HEK293T (cell line): ENCODE measurements at regions not wholly inside any gene's neighbourhood (a gene's known extent, or its start where the extent isn't known, plus 50 kb on each side); places are given as distances from the start of the nearest gene placed in this dataset.

Source experiments
- BHLHE40 ChIP-seq: fragments of 450-650 bp; IDR thresholded peaks from 2 replicates; pipeline ENCODE4 v1.6.1; 2016; ENCODE audit warnings: mild to moderate bottlenecking, moderate library complexity, borderline replicate concordance
- CTBP1 ChIP-seq: fragments of 450-650 bp; IDR thresholded peaks from 2 replicates; pipeline ENCODE4 v1.6.1; 2016; ENCODE audit warnings: borderline replicate concordance
- FOXA1 ChIP-seq: fragments of 450-650 bp; IDR thresholded peaks from 2 replicates; pipeline ENCODE4 v1.6.1; 2016; ENCODE audit warnings: mild to moderate bottlenecking
- FOXK2 ChIP-seq: fragments of 450-650 bp; IDR thresholded peaks from 2 replicates; pipeline ENCODE4 v1.6.1; 2016; ENCODE audit warnings: mild to moderate bottlenecking
- FOXM1 ChIP-seq: fragments of 450-650 bp; IDR thresholded peaks from 2 replicates; pipeline ENCODE4 v1.6.1; 2017; ENCODE audit warnings: mild to moderate bottlenecking, borderline replicate concordance
- HDGF ChIP-seq: fragments of 450-650 bp; IDR thresholded peaks from 2 replicates; pipeline ENCODE4 v1.6.1; 2017; ENCODE audit warnings: antibody characterized with exemption, borderline replicate concordance
- LEF1 ChIP-seq: fragments of 450-650 bp; IDR thresholded peaks from 2 replicates; pipeline ENCODE4 v1.6.1; 2017; ENCODE audit warnings: mild to moderate bottlenecking, borderline replicate concordance
- NFRKB ChIP-seq: fragments of 450-650 bp; IDR thresholded peaks from 2 replicates; pipeline ENCODE4 v1.6.1; 2016; ENCODE audit warnings: mild to moderate bottlenecking, moderate library complexity
- PKNOX1 ChIP-seq: fragments of 450-650 bp; IDR thresholded peaks from 2 replicates; pipeline ENCODE4 v1.6.1; 2016
- SP1 ChIP-seq: fragments of 450-650 bp; IDR thresholded peaks from 2 replicates; pipeline ENCODE4 v1.6.1; 2017
- SUZ12 ChIP-seq: fragments of 450-650 bp; IDR thresholded peaks from 2 replicates; pipeline ENCODE4 v1.6.1; 2016; ENCODE audit warnings: mild to moderate bottlenecking
- TARDBP ChIP-seq: fragments of 450-650 bp; IDR thresholded peaks from 2 replicates; pipeline ENCODE4 v1.6.1; 2016
- ZNF384 ChIP-seq: fragments of 450-650 bp; IDR thresholded peaks from 2 replicates; pipeline ENCODE4 v1.6.1; 2016

DNA sequence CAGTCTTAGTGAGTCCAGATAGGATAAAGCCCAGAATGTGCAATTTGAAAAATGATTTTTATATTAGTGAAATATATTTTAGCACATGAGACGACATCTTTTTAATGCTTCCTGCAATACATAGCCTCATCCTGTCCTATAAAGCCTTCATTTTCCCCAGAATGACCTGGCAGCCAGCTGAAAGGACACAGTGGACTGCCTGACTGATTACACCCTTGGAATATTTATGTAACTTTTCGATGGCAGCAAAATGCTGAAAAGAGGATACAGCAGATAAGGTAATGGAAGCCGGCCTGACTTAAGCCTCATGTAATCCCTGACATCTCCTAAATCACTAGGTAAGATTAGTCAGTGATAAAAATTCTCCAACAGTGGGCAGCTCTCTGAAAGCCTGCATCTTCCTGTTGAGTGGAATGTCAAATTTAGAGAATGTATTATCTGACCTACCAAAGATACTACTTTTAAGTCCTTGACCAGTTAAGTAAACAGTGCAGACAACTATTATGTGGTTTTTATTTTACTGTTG is 210.7 kb upstream of the STEAP1 start:
- TF ChIP-seq FOXM1 (no peak), BHLHE40 (no peak), LEF1 (no peak), SP1 (no peak), FOXK2 (no peak), TARDBP (no peak), ZNF384 (no peak), PKNOX1 (no peak), FOXA1 (no peak), SUZ12 (no peak), CTBP1 (no peak), NFRKB (no peak), HDGF (no peak)
